RWPE1 (cell line): ENCODE measurements at regions not wholly inside any gene's neighbourhood (a gene's known extent, or its start where the extent isn't known, plus 50 kb on each side); places are given as distances from the start of the nearest gene placed in this dataset.

ENCODE experiments used
- CTCF ChIA-PET: fragments of 350-600 bp; sonication (Branson Sonifier 250); formaldehyde crosslinking; extraction: SDS; loops from one replicate; lab custom pipeline; 2021; lab: Yijun Ruan, JAX
- POLR2A ChIA-PET: fragments of 400-600 bp; formaldehyde crosslinking; extraction: SDS; loops from one replicate; lab custom pipeline; 2020; ENCODE audit warnings: antibody characterized with exemption; ENCODE audit not compliant: low non-redundant PET; lab: Yijun Ruan, JAX
- DNase-seq: peaks from one replicate; pipeline ENCODE4 v3.0.0; 2012; ENCODE audit warnings: low spot score
- H3K27ac ChIP-seq: fragments of 450-650 bp; 2 replicates; pipeline ENCODE4 v1.5.1; 2017
- TF ChIP-seq, protein P1 (sequence below): fragments of 450-650 bp; conservative IDR thresholded peaks from 2 replicates; pipeline ENCODE4 v1.5.1; 2017; ENCODE audit warnings: low read depth, mild to moderate bottlenecking

DNA sequence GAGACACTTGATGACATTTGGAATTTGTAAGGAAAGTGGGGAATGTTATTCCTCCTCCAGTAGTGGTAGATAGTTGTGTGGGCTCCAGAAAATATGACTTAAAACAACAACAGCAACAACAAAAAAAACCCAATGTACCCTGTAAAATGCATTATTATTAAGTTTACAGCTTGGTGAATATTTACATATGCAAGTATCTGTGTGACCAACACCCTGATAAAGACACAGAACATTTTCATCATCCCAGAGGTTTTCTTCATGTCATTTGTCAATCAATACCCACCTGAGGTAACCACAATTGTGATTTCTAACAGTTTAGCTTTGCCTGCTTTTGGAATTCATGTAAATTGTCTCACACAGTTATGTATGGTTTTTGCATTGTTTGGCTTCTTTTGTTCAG, 152.1 kb upstream of the GRIK2 start:
- CTCF ChIA-PET = no interaction called here
- TF ChIP-seq, protein P1, sequence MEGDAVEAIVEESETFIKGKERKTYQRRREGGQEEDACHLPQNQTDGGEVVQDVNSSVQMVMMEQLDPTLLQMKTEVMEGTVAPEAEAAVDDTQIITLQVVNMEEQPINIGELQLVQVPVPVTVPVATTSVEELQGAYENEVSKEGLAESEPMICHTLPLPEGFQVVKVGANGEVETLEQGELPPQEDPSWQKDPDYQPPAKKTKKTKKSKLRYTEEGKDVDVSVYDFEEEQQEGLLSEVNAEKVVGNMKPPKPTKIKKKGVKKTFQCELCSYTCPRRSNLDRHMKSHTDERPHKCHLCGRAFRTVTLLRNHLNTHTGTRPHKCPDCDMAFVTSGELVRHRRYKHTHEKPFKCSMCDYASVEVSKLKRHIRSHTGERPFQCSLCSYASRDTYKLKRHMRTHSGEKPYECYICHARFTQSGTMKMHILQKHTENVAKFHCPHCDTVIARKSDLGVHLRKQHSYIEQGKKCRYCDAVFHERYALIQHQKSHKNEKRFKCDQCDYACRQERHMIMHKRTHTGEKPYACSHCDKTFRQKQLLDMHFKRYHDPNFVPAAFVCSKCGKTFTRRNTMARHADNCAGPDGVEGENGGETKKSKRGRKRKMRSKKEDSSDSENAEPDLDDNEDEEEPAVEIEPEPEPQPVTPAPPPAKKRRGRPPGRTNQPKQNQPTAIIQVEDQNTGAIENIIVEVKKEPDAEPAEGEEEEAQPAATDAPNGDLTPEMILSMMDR = no peak
- no peak for DNase-seq
- H3K27ac ChIP-seq = no peak overlapping the region
- POLR2A ChIA-PET = no interaction called here

DNA sequence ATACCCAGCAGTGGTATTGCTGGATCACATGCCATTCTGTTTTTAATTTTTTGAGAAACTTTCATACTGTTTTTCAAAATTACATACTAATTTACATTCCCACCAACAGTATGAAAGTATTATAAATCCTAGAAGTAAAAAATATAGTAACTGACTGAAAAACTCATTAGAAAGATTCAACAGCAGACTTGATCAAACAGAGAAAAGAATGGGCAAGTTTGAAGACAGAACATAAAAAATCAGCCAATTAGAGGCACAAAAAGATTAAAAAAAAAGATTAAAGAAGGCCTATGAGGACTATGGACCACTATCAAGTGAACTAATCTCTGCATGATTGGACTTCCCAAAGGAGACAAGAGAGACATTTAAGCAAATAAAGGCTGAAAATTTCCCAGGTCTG, 144.0 kb upstream of the GRIK2 start:
- TF ChIP-seq, protein P1 = no peak
- H3K27ac ChIP-seq = no peak overlapping the region
- CTCF ChIA-PET = no interaction called here
- POLR2A ChIA-PET = no interaction called here
- no peak for DNase-seq

DNA sequence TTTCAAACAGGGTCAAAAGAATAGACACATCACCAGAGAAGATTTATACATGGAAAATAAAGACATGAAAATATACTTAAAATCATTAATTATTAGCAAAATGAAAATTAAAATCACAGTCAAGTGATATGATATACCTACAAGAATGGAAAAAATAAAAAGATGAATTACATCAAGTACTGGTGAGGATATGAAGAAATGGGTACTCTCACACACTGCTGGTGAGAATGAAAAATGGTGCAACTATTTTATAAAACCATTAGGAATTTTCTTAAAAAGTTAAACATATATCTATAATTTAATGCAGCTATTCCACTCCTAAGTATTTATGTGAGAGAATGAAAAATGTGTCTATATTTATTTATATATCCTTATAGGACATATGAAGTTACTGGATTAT, 136.3 kb upstream of the GRIK2 start:
- CTCF ChIA-PET = interaction anchor here (0.6 kb wide), 1 partner anchor 559 kb away, joined by 3 read pairs; no protein-coding TSS in a partner anchor
- POLR2A ChIA-PET = no interaction called here
- no peak overlapping the region for H3K27ac ChIP-seq
- TF ChIP-seq, protein P1 = no peak
- DNase-seq = no peak

GRCh38 chr6:101259505-101259904, 134.0 kb upstream of the GRIK2 start:
- TF ChIP-seq, protein P1 = no peak

GRCh38 chr6:101263596-101263995, 129.9 kb upstream of the GRIK2 start:
- ChIA-PET POLR2A (no interaction called here), CTCF (interaction anchor here (0.6 kb wide), 1 partner anchor 272 kb away, joined by 4 read pairs; no protein-coding TSS in a partner anchor)
- TF ChIP-seq, protein P1 = no peak
- H3K27ac ChIP-seq = no peak overlapping the region
- DNase-seq = no peak

More at GRCh38 chr6:101259505-101259904, 134.0 kb upstream of the GRIK2 start:
- ChIA-PET CTCF (no interaction called here), POLR2A (no interaction called here)
- no peak for DNase-seq
- H3K27ac ChIP-seq = no peak overlapping the region

DNA sequence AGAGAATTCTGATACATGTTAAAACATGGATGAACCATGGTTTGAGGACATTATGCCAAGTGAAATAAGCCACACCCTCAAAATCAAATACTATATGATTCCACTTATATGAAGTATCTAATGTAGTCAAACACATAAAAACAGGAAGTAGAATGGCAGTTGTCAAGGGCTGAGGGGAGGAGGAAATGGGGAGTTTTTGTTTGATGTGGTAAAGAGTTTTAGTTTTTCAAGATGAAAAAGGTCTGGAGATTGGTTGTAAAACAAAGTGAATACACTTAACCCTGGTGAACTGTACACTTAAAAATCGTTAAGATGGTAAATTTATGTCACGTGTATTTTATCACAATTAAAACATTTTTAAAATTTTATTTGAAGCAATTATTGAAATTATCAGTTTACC, 127.4 kb upstream of the GRIK2 start:
- no peak overlapping the region for H3K27ac ChIP-seq
- no peak for DNase-seq
- TF ChIP-seq, protein P1 = no peak
- ChIA-PET CTCF (no interaction called here), POLR2A (no interaction called here)
